ENCODE measurements at regions not wholly inside any gene's neighbourhood (a gene's known extent, or its start where the extent isn't known, plus 50 kb on each side); places are given as distances from the start of the nearest gene placed in this dataset.

GRCh38 chr11:115721296-115721995, 217.2 kb upstream of the CADM1 start:
- DNase-seq (ENCODE audit: low spot score), result no peak
- in situ Hi-C loops (cut with MboI; ENCODE audit: low sequenced_read_pairs, unreplicated experiment), result no loop called here
- TF ChIP-seq, protein P1, sequence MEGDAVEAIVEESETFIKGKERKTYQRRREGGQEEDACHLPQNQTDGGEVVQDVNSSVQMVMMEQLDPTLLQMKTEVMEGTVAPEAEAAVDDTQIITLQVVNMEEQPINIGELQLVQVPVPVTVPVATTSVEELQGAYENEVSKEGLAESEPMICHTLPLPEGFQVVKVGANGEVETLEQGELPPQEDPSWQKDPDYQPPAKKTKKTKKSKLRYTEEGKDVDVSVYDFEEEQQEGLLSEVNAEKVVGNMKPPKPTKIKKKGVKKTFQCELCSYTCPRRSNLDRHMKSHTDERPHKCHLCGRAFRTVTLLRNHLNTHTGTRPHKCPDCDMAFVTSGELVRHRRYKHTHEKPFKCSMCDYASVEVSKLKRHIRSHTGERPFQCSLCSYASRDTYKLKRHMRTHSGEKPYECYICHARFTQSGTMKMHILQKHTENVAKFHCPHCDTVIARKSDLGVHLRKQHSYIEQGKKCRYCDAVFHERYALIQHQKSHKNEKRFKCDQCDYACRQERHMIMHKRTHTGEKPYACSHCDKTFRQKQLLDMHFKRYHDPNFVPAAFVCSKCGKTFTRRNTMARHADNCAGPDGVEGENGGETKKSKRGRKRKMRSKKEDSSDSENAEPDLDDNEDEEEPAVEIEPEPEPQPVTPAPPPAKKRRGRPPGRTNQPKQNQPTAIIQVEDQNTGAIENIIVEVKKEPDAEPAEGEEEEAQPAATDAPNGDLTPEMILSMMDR (IDR thresholded peaks at IDR 0.05; ENCODE audit: borderline replicate concordance, control extremely low read depth, extremely low read depth, insufficient read depth, missing control alignments), result no peak

GRCh38 chr11:115720602-115721245, 216.5 kb upstream of the CADM1 start:
- in situ Hi-C loops (cut with MboI; ENCODE audit: low sequenced_read_pairs, unreplicated experiment), result no loop called here
- DNase-seq (ENCODE audit: low spot score), result no peak

DNA sequence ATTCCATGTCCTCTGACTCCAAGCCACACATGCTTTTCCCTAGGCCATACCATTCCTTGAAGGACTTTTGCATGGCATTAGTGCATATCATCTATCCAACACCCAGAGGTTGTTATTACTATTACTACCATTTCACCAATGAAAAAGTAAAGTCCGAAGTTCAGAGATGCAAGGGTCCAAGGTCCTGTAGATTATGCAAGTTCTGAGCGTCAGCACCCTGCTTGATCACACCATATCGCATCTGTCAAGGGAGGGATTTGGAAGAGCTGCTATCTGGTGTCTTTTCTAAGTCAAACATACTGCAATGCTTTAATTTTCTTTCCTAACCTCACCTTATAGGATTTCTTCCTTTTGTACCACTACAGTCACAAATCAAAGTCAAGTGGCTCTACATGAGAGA, 214.7 kb upstream of the CADM1 start:
- in situ Hi-C loops (cut with MboI; ENCODE audit: low sequenced_read_pairs, unreplicated experiment), result no loop called here
- TF ChIP-seq, protein P1 (IDR thresholded peaks at IDR 0.05; ENCODE audit: borderline replicate concordance, control extremely low read depth, extremely low read depth, insufficient read depth, missing control alignments), result no peak
- DNase-seq (ENCODE audit: low spot score), result no peak

More at GRCh38 chr11:115720602-115721245, 216.5 kb upstream of the CADM1 start:
- TF ChIP-seq, protein P1 (IDR thresholded peaks at IDR 0.05; ENCODE audit: borderline replicate concordance, control extremely low read depth, extremely low read depth, insufficient read depth, missing control alignments), result no peak

DNA sequence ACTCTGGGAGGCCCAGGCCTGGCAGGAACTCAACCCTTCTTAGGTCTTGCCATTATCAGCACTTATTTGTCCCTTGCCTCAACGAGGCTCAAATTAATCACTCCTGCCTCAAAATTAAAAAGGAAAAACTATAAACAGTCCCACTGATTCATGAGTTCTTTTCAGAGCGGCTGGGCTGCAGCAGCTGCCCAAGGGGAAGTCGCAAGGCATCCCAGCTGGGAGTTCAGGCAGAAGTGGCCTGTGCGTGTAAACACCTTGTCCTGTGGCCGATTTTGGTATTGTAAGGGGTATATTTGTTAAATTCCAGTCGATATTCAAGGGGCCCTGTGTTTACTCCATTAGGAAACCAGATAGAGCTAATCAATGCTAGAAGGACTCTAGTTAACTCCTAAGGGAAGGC, 213.9 kb upstream of the CADM1 start:
- TF ChIP-seq, protein P1 (IDR thresholded peaks at IDR 0.05; ENCODE audit: borderline replicate concordance, control extremely low read depth, extremely low read depth, insufficient read depth, missing control alignments), result no peak
- in situ Hi-C loops (cut with MboI; ENCODE audit: low sequenced_read_pairs, unreplicated experiment), result no loop called here
- no peak for DNase-seq (ENCODE audit: low spot score)

GRCh38 chr11:115716601-115717529, 212.7 kb upstream of the CADM1 start:
- no peak for DNase-seq (ENCODE audit: low spot score)
- TF ChIP-seq, protein P1 (IDR thresholded peaks at IDR 0.05; ENCODE audit: borderline replicate concordance, control extremely low read depth, extremely low read depth, insufficient read depth, missing control alignments), result no peak

DNA sequence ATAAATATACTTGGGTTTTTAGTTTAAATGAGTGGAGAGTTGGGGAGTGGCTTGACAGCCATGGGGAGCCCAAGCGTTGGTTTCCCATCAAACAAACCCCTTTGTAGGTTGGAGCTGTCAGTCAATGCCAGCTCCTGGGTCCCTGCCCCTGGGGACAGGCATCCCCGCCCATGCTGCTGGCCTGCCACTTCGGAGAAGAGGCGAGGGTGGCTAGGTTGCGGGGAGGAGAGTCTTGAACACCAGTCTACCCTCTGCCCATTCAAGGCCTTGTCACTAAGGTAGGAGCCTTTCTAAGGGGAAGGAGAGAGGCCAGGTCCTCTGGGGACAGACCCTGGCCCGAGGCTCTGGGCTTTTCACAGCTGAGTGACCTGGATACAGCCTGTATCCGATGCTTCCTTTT, 211.9 kb upstream of the CADM1 start:
- in situ Hi-C loops (cut with MboI; ENCODE audit: low sequenced_read_pairs, unreplicated experiment), result no loop called here
- DNase-seq (ENCODE audit: low spot score), result no peak
- TF ChIP-seq, protein P1 (IDR thresholded peaks at IDR 0.05; ENCODE audit: borderline replicate concordance, control extremely low read depth, extremely low read depth, insufficient read depth, missing control alignments), result no peak

More at GRCh38 chr11:115716601-115717529, 212.7 kb upstream of the CADM1 start:
- in situ Hi-C loops (cut with MboI; ENCODE audit: low sequenced_read_pairs, unreplicated experiment), result no loop called here

All from GM13976 (cell line).